GM18909 (cell line): ENCODE measurements at regions not wholly inside any gene's neighbourhood (a gene's known extent, or its start where the extent isn't known, plus 50 kb on each side); places are given as distances from the start of the nearest gene placed in this dataset.

Experiments
- ATAC-seq: cut with Tn5 transposase; IDR thresholded peaks from one replicate; pipeline ENCODE4 v1.9.1; 2021; ENCODE audit warnings: mild to moderate bottlenecking; ENCODE audit not compliant: unreplicated experiment, poor library complexity

DNA sequence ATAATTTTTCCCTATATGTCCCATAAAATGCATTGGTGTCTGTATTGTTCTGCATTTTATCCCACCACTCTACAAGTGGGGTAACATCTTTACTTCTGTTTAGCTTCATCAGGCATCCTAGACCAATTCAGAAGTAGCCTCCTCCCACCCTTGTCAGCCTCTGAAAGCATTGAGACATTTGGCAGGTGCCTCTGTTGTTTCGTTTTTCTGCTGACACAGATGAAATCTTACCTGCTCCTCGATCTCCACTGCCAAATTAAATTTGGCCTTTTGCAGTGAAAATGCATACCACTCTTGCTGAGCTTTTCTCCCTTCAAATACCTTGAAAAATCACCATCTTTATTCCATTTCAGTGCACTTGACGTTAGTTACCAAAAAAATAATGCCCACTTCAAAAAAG is 83.5 kb upstream of the STARD13 start:
- ATAC-seq, result no peak

DNA sequence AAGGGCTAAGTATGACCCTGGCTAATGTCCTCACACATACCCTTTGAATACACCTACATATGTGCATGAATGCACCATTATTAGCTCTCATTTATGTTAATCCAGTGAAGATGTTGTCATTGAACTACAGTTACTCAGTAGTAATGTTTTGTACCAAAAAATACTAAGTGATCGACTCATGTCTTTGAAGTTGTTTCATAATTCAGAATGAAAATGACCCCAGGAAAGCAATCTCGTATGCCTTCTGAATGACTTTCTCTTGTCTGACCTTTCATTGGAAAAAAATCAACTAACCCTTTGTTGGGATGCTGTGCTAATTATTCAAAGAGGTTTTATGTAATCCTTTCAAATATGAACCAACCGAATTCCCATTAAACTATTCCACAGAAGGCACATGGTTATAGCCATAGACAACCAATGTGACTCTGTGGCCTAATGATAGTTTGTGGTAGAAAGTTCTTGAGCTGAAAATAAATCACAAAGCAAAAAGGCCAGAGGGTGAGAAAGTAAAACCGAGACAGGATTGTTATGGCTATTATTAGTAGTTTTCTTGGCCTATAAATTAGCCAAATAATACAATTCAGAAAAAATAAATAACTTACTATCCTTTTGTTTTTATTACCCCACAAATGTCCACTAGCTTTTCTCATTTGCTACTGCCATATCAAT is 86.8 kb upstream of the STARD13 start:
- ATAC-seq, result no peak

- no peak for ATAC-seq
Measured at GRCh38 chr13:33373624-33374023, 88.1 kb upstream of the STARD13 start.

- no peak for ATAC-seq
Measured at GRCh38 chr13:33375421-33375820, 89.9 kb upstream of the STARD13 start.

DNA sequence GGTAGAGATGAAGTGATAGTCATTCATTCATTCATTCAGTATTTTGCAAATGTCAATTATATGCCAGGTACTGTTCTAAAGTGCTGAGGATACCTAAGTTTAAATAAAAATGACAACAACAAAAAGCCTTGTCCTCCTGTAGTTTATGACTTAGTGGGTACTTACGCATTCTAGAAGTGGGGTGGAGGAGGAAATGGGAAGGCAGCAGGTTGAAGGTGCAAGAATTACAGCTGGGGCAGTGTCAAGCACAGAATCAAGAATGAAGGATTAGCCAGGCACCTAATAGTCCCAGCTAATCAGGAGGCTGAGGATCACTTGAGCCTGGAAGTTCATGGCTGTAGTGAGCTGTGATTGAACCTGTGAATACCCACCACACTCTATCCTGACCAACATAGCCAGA is 90.7 kb upstream of the STARD13 start:
- ATAC-seq, result no peak

- ATAC-seq, result no peak
Measured at GRCh38 chr13:33377411-33377810, 91.9 kb upstream of the STARD13 start.

DNA sequence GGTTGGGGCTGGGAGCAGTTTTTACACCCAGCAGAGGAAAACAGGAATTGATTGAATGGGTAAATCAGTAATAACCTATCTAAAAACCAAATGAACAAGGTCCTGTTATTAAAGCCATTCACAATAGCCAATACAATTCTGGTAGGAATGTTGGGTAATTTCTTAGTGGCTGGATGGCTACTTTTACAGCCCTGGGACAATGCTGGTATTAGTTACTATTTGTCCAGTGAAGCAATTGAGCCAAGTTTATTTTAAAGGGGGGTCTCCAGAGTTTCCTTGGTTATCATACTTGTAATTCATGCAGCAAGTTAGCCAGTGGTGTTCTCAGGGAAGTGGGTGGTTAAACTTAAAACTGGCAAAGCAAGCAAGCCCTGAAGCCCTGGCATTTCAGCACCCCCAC is 92.3 kb upstream of the STARD13 start:
- no peak for ATAC-seq

DNA sequence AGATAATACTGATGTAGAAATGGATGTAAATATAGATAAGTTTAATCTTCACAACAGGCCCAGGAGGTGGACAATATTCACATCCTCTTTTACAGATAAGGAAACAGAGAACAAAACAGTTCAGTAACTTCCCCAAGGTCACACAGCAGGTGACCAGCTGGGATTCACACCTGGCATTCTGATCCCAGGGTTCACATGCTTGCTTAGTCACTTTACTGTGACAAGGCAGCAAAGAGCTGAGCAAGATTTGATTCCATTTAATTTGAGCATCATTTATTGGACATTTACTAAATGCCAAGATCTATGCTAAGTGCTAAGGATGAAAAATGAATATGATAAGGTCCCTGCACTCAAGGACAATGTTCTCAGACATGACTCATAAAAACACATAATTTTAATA is 94.1 kb upstream of the STARD13 start:
- ATAC-seq, result no peak

- ATAC-seq, result no peak
Measured at GRCh38 chr13:33380487-33381079, 95.0 kb upstream of the STARD13 start.

GRCh38 chr13:33381180-33381579 is 95.6 kb upstream of the STARD13 start:
- no peak for ATAC-seq

DNA sequence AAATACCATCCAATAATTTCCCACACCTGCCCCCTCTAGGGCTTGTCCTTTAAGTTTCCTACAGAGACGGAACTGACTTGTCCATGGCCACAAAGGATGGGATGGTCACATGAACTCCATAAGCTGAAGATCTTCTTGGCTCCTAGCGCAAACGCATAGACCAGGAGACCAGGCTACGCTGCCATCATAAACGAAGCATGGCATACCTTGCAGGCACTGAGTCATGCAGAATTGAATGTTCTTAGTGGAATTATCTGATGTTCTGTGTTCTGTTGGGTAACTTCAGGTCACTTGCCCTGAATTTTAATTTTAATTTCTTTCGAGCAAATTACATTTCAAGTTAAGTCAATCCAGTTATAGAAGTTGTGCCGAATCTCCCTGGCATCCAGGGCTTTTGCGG is 96.4 kb upstream of the STARD13 start:
- no peak for ATAC-seq

GRCh38 chr13:33383724-33384577 is 98.4 kb upstream of the STARD13 start:
- no peak for ATAC-seq

- no peak for ATAC-seq
Measured at GRCh38 chr13:33388286-33388998, 102.9 kb upstream of the STARD13 start.

DNA sequence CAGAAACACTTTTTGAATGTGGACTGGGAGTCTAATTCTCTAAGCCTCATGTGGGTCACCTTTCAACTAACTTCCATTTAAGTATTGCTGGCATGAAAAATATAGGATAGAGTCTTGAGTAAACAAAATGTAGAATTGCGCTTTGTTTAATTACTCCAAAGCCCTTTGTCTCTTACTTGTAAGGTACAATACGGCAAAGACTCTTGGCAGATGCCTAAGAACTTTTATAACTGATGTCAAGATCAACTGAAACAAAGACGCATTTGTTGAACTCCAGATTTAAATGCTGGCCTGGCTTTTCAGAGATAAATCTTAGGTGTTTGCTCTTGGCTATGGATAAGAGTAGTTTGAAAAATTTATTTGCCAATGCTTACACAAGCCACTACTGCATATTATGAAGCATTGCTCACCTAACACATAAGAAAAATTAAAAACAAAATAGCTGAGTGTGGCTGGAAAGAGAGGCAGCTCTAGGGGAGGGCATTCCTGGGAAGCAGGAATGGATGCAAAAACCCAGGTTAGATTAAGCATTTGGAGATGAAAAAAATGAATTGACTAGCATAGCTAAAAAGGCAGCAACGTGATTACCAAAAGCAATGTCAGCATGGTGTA is 107.3 kb upstream of the STARD13 start:
- no peak for ATAC-seq

GRCh38 chr13:33394294-33394932 is 108.9 kb upstream of the STARD13 start:
- ATAC-seq, result no peak

DNA sequence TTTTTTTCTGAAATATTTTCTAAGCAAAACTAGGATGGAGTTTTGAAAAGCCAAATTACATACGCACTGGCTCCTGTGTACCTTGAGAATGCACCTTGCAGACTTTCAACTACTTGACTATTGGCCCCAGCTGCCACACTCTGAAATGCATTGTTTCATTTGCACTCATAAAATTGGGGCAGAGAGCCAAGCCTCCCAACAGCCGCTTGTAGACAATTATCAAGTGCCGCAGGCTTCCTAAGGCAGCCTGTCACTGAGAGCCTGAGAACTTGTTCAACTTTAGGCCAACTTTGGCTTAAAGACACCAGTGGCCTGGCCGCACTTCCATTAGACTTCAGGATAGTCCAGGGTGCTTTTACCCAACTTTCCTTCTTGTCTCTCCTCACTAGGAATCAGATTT is 115.7 kb upstream of the STARD13 start:
- no peak for ATAC-seq

- no peak for ATAC-seq
Measured at GRCh38 chr13:33402975-33403374, 117.4 kb upstream of the STARD13 start.

DNA sequence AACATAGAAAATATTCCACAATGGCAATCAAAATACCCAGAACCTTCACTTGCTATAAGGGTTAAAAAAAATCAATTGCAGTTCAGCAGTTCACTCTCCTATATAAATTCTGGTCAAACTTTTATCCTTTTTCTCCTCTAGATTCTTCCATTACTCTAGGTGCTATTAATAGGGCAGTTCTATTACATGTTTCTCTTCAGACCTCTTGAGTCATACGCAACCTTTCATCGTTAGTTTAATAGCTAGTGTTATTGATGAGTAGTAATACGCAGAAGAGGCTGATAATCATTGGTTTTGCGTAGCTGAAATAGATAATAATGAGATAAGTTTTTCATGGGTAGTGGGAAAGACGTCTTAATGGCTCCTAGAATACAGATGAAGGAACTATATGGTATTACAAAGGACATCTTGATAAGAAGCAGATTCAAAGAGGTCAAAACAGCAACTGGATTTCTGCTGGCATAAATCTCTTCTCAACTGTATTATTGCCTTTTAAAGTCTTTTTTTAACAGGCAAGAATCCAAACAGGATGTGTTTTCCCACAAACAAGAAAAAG is 118.3 kb upstream of the STARD13 start:
- no peak for ATAC-seq

- ATAC-seq, result no peak
Measured at GRCh38 chr13:33405371-33405770, 119.8 kb upstream of the STARD13 start.
